C4-2B (cell line): ENCODE measurements at regions not wholly inside any gene's neighbourhood (a gene's known extent, or its start where the extent isn't known, plus 50 kb on each side); places are given as distances from the start of the nearest gene placed in this dataset.

Source experiments
- ZFX ChIP-seq: fragments of 450-650 bp; IDR thresholded peaks from 2 replicates; pipeline ENCODE4 v1.6.1; 2017
- TF ChIP-seq, protein P1 (sequence below): fragments of 450-650 bp; conservative IDR thresholded peaks from 2 replicates; pipeline ENCODE4 v1.5.1; 2017; ENCODE audit warnings: mild to moderate bottlenecking

DNA sequence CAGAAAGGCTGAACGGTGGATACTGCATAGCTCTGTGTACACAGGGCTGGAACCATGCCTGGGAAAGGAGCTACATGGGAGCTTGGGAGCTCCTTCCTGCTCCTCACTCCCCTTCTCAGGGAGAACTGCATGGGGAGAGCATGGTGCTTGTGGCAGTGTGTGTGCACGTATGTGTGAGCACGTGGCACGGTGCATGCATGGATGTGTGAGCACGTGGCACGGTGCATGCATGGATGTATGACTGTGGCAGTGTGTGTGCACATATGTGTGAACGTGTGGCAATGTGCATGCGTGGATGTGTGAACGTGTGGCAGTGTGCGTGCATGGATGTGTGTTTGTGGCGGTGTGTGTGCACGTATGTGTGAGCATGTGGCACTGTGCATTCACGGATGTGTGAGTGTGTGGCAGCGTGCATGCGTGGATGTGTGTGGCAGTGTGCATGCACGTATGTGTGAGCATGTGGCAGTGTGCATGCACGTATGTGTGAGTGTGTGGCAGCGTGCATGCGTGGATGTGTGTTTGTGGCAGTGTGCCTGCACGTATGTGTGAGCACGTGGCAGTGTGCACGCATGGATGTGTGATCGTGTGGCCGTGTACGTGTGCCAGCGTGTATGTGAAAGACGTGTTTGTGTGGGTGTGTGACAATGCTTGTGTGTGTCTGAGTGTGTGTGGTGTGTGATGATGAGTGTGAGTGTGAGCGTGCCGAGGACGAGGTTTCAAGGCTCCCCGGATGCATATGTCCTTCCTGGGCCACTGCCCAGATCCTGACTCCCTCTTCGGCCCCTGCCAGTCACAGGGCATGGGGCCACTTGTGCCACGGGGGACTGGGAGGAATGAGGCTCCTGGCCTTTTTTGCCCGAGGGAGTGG is 52.4 kb upstream of the JPH3 start:
- TF ChIP-seq, protein P1, sequence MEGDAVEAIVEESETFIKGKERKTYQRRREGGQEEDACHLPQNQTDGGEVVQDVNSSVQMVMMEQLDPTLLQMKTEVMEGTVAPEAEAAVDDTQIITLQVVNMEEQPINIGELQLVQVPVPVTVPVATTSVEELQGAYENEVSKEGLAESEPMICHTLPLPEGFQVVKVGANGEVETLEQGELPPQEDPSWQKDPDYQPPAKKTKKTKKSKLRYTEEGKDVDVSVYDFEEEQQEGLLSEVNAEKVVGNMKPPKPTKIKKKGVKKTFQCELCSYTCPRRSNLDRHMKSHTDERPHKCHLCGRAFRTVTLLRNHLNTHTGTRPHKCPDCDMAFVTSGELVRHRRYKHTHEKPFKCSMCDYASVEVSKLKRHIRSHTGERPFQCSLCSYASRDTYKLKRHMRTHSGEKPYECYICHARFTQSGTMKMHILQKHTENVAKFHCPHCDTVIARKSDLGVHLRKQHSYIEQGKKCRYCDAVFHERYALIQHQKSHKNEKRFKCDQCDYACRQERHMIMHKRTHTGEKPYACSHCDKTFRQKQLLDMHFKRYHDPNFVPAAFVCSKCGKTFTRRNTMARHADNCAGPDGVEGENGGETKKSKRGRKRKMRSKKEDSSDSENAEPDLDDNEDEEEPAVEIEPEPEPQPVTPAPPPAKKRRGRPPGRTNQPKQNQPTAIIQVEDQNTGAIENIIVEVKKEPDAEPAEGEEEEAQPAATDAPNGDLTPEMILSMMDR = no peak
- TF ChIP-seq ZFX = no peak
